Vagina (tissue), 2 donors: ENCODE measurements at regions not wholly inside any gene's neighbourhood (a gene's known extent, or its start where the extent isn't known, plus 50 kb on each side); places are given as distances from the start of the nearest gene placed in this dataset.

Experiments
- DNase-seq, 2 donors: peaks; one replicate each; pipeline ENCODE4 v3.0.0-alpha.2; 2017; ENCODE audit errors: extremely low spot score in 2 of 2
- H3K27ac ChIP-seq: fragments of 200-600 bp; sonication (generic); one replicate; pipeline ENCODE4 v1.5.1; 2019
- H3K27me3 ChIP-seq: fragments of 200-600 bp; sonication (generic); one replicate; pipeline ENCODE4 v1.5.1; 2019
- H3K36me3 ChIP-seq, 2 donors: fragments of 200-600 bp; sonication (generic); one replicate each; pipeline ENCODE4 v1.5.1; 2017 to 2019
- H3K4me1 ChIP-seq: fragments of 200-600 bp; sonication (generic); one replicate; pipeline ENCODE4 v1.5.1; 2019
- H3K4me3 ChIP-seq, 2 donors: fragments of 200-600 bp; sonication (generic); 1 replicate in 1 of 2; 2 replicates in 1 of 2; pipeline ENCODE4 v1.5.1; 2016 to 2019
- H3K9me3 ChIP-seq: fragments of 200-600 bp; sonication (generic); one replicate; pipeline ENCODE4 v1.5.1; 2019
- CTCF ChIP-seq, 3 experiments: fragments of 450-650 bp in 2 of 3; fragments of 200-600 bp in 1 of 3; sonication (generic) in 1 of 3; IDR thresholded peaks; one replicate each; pipeline ENCODE4 v1.5.1; 2017 to 2019; ENCODE audit warnings: antibody characterized with exemption in 3 of 3, mild to moderate bottlenecking in 2 of 3, moderate library complexity in 2 of 3
- POLR2A ChIP-seq, 2 donors: fragments of 450-650 bp; IDR thresholded peaks; one replicate each; pipeline ENCODE4 v1.6.1; 2017; ENCODE audit warnings: antibody characterized with exemption in 2 of 2, mild to moderate bottlenecking in 2 of 2, moderate library complexity in 2 of 2
- POLR2AphosphoS5 ChIP-seq, 2 donors: sonication (generic); formaldehyde crosslinking; IDR thresholded peaks; one replicate each; pipeline ENCODE4 v1.9.0; 2017; ENCODE audit warnings: antibody characterized with exemption in 2 of 2, mild to moderate bottlenecking in 2 of 2, low read depth in 1 of 2; ENCODE audit not compliant: insufficient read depth in 1 of 2
- intact Hi-C: fragments of 100-400 bp; cut with DNase I; formaldehyde crosslinking; loops from one replicate; pipeline ENCODE4 v1.15.1; 2023

GRCh38 chr4:124953061-124953460 is 240.5 kb upstream of the ANKRD50 start:
- no peaks in the 10 kb centered on the region for H3K4me1 ChIP-seq
- no peak for TF ChIP-seq CTCF (IDR thresholded peaks at IDR 0.05)
- TF ChIP-seq POLR2A (IDR thresholded peaks at IDR 0.05) = no peak
- no peak for TF ChIP-seq POLR2AphosphoS5 (IDR thresholded peaks at IDR 0.05; ENCODE audit: insufficient read depth in 1 of 2, low read depth in 1 of 2)
- H3K9me3 ChIP-seq = no peaks in the 10 kb centered on the region
- DNase-seq = no peak
- intact Hi-C loops = no loop called here
- no peak overlapping the region for H3K4me3 ChIP-seq
- H3K36me3 ChIP-seq = no peaks in the 10 kb centered on the region
- no peak overlapping the region for H3K27ac ChIP-seq
- H3K27me3 ChIP-seq = no peaks in the 10 kb centered on the region

DNA sequence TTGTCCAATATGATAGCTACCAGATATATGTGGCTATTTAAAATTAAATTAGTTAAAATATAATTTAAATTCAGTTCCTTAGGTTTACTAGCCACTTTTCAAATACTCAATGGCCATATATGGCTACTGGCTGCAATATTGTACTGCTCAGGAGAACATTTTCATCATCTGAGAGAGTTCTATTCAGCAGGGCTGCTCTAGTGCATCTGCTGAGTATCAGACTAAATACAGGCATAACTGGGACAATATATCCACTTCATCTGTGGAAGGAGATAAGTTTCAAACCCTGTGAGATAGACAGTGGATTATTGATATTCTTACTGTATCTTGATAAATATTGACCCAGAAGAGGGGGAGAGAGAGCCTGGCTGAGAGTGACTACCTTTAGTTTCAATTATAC is 240.1 kb upstream of the ANKRD50 start:
- intact Hi-C loops = no loop called here
- Histone ChIP-seq H3K4me3 (no peak overlapping the region), H3K27ac (no peak overlapping the region), H3K9me3 (no peaks in the 10 kb centered on the region), H3K4me1 (no peaks in the 10 kb centered on the region), H3K36me3 (no peaks in the 10 kb centered on the region), H3K27me3 (no peaks in the 10 kb centered on the region)
- no peak for TF ChIP-seq POLR2A (IDR thresholded peaks at IDR 0.05)
- TF ChIP-seq CTCF (IDR thresholded peaks at IDR 0.05) = no peak
- no peak for TF ChIP-seq POLR2AphosphoS5 (IDR thresholded peaks at IDR 0.05; ENCODE audit: insufficient read depth in 1 of 2, low read depth in 1 of 2)
- no peak for DNase-seq

DNA sequence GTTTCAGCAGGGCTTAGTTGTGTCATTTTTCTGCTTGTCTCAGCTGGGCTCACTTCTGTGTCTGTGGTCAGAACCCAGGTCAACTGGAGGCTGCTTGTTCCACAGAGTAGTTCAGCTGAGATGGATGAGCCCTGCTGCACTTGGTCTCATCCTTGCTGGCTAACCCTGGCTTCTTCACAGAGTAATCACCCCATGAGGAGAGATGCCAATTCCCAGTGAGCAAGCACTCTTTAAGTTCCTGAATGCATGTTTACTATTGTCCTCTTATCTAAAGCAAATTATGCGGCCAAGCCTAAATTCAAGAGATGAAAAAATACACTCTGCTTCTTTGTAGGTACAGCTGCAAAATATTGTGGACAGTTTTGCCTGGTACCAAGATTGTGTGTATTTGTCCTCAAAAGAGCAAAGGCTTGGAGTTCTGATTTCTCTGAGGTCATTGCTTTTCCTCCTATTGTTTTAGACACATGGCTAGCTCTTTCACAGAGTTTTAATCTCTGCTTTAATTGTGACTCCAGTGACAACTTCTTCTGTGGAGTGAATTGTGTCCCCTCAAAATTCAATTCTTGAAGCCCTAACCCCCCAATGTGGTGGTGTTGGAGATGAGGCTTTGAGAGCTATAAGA is 236.6 kb upstream of the ANKRD50 start:
- no peaks in the 10 kb centered on the region for H3K4me1 ChIP-seq
- H3K27me3 ChIP-seq = no peaks in the 10 kb centered on the region
- no peaks in the 10 kb centered on the region for H3K36me3 ChIP-seq
- intact Hi-C loops = no loop called here
- H3K4me3 ChIP-seq = no peak overlapping the region
- TF ChIP-seq POLR2A (IDR thresholded peaks at IDR 0.05) = no peak
- no peak for TF ChIP-seq CTCF (IDR thresholded peaks at IDR 0.05)
- no peak for TF ChIP-seq POLR2AphosphoS5 (IDR thresholded peaks at IDR 0.05; ENCODE audit: insufficient read depth in 1 of 2, low read depth in 1 of 2)
- no peaks in the 10 kb centered on the region for H3K9me3 ChIP-seq
- DNase-seq = no peak
- H3K27ac ChIP-seq = no peak overlapping the region

DNA sequence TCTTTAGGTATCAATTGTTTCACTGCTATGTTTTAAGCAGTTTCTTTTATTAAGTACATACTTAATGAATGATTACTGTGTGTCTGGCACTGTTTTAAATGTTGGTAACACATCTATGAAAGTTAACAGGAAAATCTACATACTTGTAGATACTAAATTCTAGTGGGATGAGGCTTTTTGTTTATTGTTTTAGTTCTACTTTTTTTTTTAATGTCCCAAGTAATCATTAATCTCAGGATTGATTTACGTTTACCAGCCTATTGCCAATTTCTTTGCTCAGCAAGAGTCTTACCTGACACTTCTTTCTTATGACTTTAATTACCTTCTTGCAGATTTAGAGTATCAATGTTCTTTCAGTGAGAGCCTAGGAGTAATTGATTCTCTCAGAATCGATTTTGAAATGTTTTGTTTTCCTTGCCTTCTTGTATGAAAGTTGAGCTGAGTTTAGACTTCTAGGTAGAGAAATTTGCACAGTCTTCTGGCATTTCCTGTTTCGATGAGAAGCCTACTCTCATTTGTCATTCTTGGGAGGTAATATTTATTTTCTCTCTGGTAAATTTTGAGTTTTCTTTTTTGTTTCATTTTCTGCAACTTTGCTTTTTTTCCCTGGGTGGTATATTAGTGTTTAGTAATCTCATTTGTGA is 235.2 kb upstream of the ANKRD50 start:
- intact Hi-C loops = no loop called here
- Histone ChIP-seq H3K4me3 (no peak overlapping the region), H3K27me3 (no peaks in the 10 kb centered on the region), H3K4me1 (no peaks in the 10 kb centered on the region), H3K36me3 (no peaks in the 10 kb centered on the region), H3K9me3 (no peaks in the 10 kb centered on the region), H3K27ac (no peak overlapping the region)
- DNase-seq = no peak
- TF ChIP-seq POLR2AphosphoS5 (IDR thresholded peaks at IDR 0.05; ENCODE audit: insufficient read depth in 1 of 2, low read depth in 1 of 2) (no peak), CTCF (IDR thresholded peaks at IDR 0.05) (no peak), POLR2A (IDR thresholded peaks at IDR 0.05) (no peak)

GRCh38 chr4:124946696-124947095 is 234.2 kb upstream of the ANKRD50 start:
- H3K36me3 ChIP-seq = no peaks in the 10 kb centered on the region
- H3K4me3 ChIP-seq = no peak overlapping the region
- TF ChIP-seq CTCF (IDR thresholded peaks at IDR 0.05) = no peak
- no peak for TF ChIP-seq POLR2AphosphoS5 (IDR thresholded peaks at IDR 0.05; ENCODE audit: insufficient read depth in 1 of 2, low read depth in 1 of 2)
- no peak for TF ChIP-seq POLR2A (IDR thresholded peaks at IDR 0.05)
- intact Hi-C loops = no loop called here
- no peaks in the 10 kb centered on the region for H3K27me3 ChIP-seq
- no peak for DNase-seq
- no peak overlapping the region for H3K27ac ChIP-seq
- no peaks in the 10 kb centered on the region for H3K9me3 ChIP-seq
- no peaks in the 10 kb centered on the region for H3K4me1 ChIP-seq
